G401 (cell line): ENCODE measurements at regions not wholly inside any gene's neighbourhood (a gene's known extent, or its start where the extent isn't known, plus 50 kb on each side); places are given as distances from the start of the nearest gene placed in this dataset.
A peak's percentile ranks its signal among the peaks of the same experiment; 100 is the strongest.

Source experiments
- DNase-seq: peaks from one replicate; pipeline ENCODE4 v3.0.0-alpha.2; 2015; ENCODE audit warnings: low spot score
- in situ Hi-C: cut with HindIII; loops from 2 replicates; pipeline ENCODE4 v1.10.0; 2016; ENCODE audit warnings: low sequenced_read_pairs, mixed read lengths

DNA sequence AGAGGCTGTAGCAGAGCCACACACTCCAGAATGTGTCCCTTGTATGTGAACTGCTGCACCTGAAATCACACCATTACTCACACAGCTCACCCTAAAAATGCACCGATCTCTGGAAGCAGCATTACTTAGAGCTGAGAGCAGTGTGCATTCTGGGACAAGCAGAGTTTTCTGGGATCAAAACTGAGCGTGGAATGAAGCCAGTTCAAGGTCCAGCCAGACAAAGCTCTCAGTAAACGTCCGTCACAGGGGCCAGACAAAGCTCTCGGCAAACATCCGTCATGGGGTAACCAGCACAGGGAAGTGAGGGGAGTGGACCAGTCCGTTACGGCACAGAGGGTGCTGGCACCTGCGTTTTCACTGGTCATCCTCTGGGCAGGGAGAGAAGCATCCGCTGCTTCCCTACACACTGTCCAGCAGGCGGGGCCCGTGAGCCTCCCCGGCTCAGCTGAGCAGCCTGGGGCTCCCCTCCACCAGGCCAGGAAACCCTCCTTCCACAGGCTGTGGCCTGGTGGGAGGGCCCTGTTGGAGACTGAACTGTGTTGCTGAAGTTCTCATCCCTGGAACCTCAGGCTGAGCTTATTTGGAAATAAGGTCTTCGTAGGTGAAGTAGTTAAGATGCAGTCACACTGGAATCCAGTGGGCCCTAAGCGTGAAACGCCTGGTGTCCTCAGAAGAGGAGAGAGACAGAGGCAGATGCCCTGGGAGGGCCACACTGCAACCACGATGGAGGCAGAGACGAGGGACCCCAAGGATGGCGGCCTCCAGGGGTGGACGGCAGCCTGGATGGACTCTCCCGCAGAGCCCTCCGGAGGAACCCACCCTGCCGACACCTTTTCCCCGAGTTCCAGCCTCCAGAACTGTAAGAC lies 883.9 kb downstream of the BRD1 start:
- DNase-seq, result peak; percentile 30
- in situ Hi-C loops, result no loop called here

- DNase-seq, result no peak
- in situ Hi-C loops, result no loop called here
These were observed 884.7 kb downstream of the BRD1 start for GRCh38 chr22:48942698-48943566.

DNA sequence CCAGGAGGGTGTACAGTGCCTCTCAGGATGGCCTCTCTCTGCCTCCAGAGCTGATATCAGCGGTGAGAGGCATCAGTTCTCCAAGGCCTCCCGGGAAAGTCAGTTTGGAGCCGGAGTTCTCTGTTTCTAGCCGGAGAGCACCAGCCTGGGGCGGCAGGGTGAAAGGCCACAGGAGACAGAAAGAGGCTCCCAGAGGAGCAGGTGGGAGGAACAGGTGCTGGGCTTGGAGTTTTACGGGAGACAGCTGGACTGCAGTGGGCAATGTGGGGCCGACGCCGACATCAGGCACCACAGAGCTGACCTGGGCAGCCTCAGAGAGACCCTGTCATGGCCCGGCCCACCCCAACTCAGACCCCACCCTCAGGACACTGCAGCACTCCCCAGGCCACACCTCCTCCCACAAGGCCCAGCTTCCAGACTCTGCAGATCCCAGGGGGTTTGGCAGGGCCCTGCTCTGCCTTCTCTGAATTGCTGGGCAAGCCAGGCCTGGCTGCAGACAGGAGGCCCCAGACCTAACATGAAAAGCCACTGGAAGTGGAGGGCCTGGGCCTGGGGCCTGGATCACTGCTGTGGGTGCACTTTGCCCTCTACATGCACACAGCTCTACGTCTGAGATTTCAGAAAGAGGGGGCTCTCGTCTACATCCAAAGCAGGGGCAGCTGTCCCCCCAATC lies 885.6 kb downstream of the BRD1 start:
- DNase-seq, result no peak
- in situ Hi-C loops, result no loop called here

DNA sequence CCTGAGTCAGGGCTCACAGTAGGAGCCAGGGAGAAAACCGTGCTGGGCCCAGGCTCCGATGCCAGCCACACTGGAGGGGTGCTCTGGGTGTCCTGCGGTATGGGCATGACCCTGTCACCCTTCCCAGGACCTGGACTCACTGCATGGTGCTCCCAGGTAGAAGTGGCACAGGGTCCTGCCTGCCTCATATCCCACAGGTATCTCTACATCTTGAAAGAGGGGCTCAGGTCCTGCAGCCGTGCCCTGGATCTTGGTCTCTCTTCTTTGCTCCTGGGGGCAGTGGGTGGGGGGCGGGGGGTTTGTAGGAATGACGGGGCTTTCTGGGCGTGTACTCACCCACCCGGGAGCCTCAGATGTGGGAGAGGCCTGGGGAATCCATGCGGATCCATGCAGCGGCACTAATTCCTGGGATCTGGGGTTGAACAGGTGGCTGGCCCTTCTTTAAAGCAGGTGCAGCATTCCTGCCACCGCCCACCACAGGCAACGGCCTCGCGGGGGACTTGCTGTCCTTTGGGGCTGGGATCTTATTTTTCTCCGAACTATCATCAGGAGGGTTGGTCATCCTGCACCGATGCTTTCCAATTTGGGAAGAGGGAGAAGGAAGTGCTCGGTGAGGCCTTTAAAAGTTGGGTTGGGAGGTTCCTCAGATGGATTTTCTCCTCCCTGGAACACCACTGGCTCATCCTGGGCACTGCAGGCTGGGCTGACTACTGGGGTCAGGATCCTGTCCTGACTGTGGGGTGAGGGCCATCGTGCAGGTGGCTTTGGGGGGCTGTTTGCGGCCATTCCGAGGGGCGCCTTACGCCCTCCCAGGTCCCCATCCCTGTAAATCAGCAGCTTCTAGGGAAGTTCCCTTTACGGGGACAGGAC lies 886.4 kb downstream of the BRD1 start:
- DNase-seq, result no peak
- in situ Hi-C loops, result no loop called here

- in situ Hi-C loops, result no loop called here
- DNase-seq, result no peak
These were observed 887.2 kb downstream of the BRD1 start for GRCh38 chr22:48940266-48941032.

GRCh38 chr22:48939441-48940265 lies 888.0 kb downstream of the BRD1 start:
- no peak for DNase-seq
- in situ Hi-C loops, result no loop called here

- DNase-seq, result no peak
- in situ Hi-C loops, result no loop called here
These were observed 888.9 kb downstream of the BRD1 start for GRCh38 chr22:48938741-48939140.

- no peak for DNase-seq
- in situ Hi-C loops, result no loop called here
These were observed 890.5 kb downstream of the BRD1 start for GRCh38 chr22:48937032-48937639.

GRCh38 chr22:48936391-48936790 lies 891.3 kb downstream of the BRD1 start:
- in situ Hi-C loops, result no loop called here

DNA sequence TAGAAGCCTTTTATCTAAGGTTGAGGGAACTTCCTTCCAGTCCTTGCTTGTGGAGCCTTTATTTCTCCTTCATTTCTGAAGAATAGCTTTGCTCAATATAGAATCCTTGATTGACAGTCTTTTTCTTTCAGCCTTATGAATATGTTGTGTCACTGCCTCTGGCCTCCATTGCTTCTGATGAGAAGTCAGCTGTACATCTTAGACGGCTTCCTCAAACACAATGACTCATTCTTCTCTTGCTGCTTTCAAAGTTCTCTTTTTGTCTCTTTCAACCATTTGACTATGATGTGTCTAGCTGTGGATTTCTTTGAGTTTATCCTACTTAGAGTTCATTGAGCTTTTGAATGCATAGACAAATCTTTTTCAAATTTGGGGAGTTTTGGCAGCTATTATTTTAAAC lies 893.2 kb downstream of the BRD1 start:
- in situ Hi-C loops, result no loop called here
- no peak for DNase-seq

More at GRCh38 chr22:48936391-48936790, 891.3 kb downstream of the BRD1 start:
- no peak for DNase-seq

DNA sequence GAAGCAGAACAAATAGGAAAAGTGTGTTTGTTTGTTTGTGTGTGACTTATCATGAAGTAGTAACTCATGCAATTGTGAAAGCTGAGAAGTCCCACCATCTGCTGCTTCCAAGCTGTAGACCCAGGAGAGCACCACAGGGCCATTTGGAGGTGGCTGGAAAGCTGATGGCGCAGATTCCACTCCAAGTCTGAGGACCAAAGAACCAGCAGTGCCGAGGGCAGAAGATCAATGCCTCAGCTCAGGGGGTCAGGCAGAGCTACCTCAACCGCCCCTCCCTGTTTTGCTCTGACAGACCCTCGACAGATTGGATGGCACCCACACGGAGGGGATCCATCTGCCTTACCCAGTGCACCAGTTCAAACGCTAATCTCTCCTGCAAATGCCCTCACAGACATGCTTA lies 896.2 kb downstream of the BRD1 start:
- in situ Hi-C loops, result no loop called here
- DNase-seq, result no peak

- DNase-seq, result no peak
- in situ Hi-C loops, result no loop called here
These were observed 898.3 kb downstream of the BRD1 start for GRCh38 chr22:48929276-48929790.

GRCh38 chr22:48927591-48927990 lies 900.1 kb downstream of the BRD1 start:
- DNase-seq, result no peak
- in situ Hi-C loops, result no loop called here

DNA sequence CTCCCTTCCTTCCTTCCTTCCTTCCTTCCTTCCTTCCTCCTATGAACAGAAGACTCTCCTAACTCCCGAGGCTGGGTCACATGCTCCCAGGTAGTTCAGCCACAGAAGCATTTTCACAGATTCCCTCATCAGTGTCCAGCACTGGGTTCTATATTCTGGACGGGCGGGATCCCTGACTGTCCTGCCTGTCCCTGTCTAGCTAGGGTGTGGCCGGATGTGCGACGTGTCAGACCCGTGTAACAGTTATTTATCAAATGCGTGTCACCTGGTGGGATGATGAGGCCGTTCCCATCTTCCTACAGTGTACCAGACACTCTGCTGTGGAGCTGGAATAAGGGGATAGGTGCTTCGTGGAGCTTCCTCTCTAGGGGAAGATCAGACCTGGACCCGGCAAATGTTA lies 901.0 kb downstream of the BRD1 start:
- DNase-seq, result no peak
- in situ Hi-C loops, result no loop called here

- in situ Hi-C loops, result no loop called here
These were observed 901.5 kb downstream of the BRD1 start for GRCh38 chr22:48926136-48926535.

DNA sequence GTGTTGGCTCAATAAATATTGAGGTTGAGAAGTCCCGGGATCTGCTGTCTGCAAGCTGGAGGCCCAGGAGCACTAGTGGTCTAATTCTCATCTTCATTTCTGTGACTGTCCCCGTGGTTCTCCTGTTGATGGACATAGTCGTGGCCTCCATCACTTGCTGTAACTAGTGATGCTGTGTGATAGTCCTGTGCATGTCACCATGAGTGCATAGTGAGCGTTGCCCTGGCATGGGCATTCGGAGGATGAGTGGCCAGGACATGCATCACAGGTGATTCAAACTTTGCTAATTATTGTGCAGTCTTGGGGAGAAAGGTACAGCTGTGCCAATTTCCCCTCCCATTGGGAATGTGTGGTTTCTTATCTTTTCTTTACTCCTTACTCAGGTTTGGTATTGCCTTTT lies 902.2 kb downstream of the BRD1 start:
- in situ Hi-C loops, result no loop called here

More at GRCh38 chr22:48926136-48926535, 901.5 kb downstream of the BRD1 start:
- no peak for DNase-seq

DNA sequence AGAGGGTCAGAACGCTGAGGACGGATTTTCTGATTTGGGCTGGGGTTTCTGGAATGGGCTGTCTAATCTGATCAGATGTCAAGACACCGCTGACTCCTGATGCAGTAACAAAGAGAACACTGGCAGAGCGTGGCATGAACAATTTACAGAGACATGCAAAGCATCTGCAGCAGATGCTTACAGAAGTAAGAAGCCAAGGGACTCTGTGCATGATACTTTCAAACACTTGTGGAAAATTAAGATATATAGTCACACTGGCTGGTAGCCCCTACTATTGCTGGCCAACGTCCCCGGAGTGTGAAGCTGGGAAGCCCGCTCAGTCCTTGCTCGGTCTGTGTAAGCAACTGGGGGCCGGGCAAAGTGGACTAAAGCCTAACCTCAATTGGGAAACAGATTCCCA lies 903.7 kb downstream of the BRD1 start:
- in situ Hi-C loops, result no loop called here
- DNase-seq, result no peak

More for the DNA sequence above, 902.2 kb downstream of the BRD1 start:
- DNase-seq, result no peak
